Loucy (cell line): ENCODE measurements at regions not wholly inside any gene's neighbourhood (a gene's known extent, or its start where the extent isn't known, plus 50 kb on each side); places are given as distances from the start of the nearest gene placed in this dataset.

Experiments
- EZH2phosphoT487 ChIP-seq: fragments of 200-600 bp; IDR thresholded peaks from 2 replicates; pipeline ENCODE4 v1.6.1; 2018; ENCODE audit warnings: antibody characterized with exemption, mild to moderate bottlenecking, moderate library complexity, borderline replicate concordance
- TF ChIP-seq, protein P1 (sequence below): fragments of 200-600 bp; sonication (generic); conservative IDR thresholded peaks from 2 replicates; pipeline ENCODE4 v1.5.1; 2014; ENCODE audit warnings: mild to moderate bottlenecking, antibody characterized with exemption, low read length

- TF ChIP-seq, protein P1, sequence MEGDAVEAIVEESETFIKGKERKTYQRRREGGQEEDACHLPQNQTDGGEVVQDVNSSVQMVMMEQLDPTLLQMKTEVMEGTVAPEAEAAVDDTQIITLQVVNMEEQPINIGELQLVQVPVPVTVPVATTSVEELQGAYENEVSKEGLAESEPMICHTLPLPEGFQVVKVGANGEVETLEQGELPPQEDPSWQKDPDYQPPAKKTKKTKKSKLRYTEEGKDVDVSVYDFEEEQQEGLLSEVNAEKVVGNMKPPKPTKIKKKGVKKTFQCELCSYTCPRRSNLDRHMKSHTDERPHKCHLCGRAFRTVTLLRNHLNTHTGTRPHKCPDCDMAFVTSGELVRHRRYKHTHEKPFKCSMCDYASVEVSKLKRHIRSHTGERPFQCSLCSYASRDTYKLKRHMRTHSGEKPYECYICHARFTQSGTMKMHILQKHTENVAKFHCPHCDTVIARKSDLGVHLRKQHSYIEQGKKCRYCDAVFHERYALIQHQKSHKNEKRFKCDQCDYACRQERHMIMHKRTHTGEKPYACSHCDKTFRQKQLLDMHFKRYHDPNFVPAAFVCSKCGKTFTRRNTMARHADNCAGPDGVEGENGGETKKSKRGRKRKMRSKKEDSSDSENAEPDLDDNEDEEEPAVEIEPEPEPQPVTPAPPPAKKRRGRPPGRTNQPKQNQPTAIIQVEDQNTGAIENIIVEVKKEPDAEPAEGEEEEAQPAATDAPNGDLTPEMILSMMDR = no peak
- TF ChIP-seq EZH2phosphoT487 = no peak
Observed at GRCh38 chrX:137431693-137432488, 134.0 kb upstream of the ZIC3 start.
